ENCODE measurements at regions not wholly inside any gene's neighbourhood (a gene's known extent, or its start where the extent isn't known, plus 50 kb on each side); places are given as distances from the start of the nearest gene placed in this dataset.

- no peak for DNase-seq (ENCODE audit: low spot score)
These were observed 384.8 kb downstream of the ELAVL2 start for GRCh38 chr9:23441275-23441674.

- no peak for DNase-seq (ENCODE audit: low spot score)
These were observed 381.4 kb downstream of the ELAVL2 start for GRCh38 chr9:23444658-23445057.

GRCh38 chr9:23447166-23447565 is 378.9 kb downstream of the ELAVL2 start:
- DNase-seq (ENCODE audit: low spot score): peak; percentile 32

GRCh38 chr9:23447944-23448343 is 378.1 kb downstream of the ELAVL2 start:
- no peak for DNase-seq (ENCODE audit: low spot score)

- DNase-seq (ENCODE audit: low spot score): no peak
These were observed 374.1 kb downstream of the ELAVL2 start for GRCh38 chr9:23451802-23452418.

GRCh38 chr9:23464275-23464674 is 361.8 kb downstream of the ELAVL2 start:
- DNase-seq (ENCODE audit: low spot score): no peak

GRCh38 chr9:23467276-23467675 is 358.8 kb downstream of the ELAVL2 start:
- DNase-seq (ENCODE audit: low spot score): no peak

- no peak for DNase-seq (ENCODE audit: low spot score)
These were observed 348.1 kb downstream of the ELAVL2 start for GRCh38 chr9:23477908-23478307.

- no peak for DNase-seq (ENCODE audit: low spot score)
These were observed 342.5 kb downstream of the ELAVL2 start for GRCh38 chr9:23483566-23483965.

GRCh38 chr9:23492126-23493002 is 333.7 kb downstream of the ELAVL2 start:
- peak; percentile 40 for DNase-seq (ENCODE audit: low spot score)

GRCh38 chr9:23493219-23493618 is 332.8 kb downstream of the ELAVL2 start:
- DNase-seq (ENCODE audit: low spot score): no peak

- DNase-seq (ENCODE audit: low spot score): no peak
These were observed 329.4 kb downstream of the ELAVL2 start for GRCh38 chr9:23496489-23497136.

GRCh38 chr9:23497137-23497504 is 328.9 kb downstream of the ELAVL2 start:
- DNase-seq (ENCODE audit: low spot score): no peak

GRCh38 chr9:23502004-23502403 is 324.0 kb downstream of the ELAVL2 start:
- DNase-seq (ENCODE audit: low spot score): no peak

- DNase-seq (ENCODE audit: low spot score): no peak
These were observed 303.1 kb downstream of the ELAVL2 start for GRCh38 chr9:23522952-23523351.

GRCh38 chr9:23524607-23525155 is 301.4 kb downstream of the ELAVL2 start:
- DNase-seq (ENCODE audit: low spot score): no peak

GRCh38 chr9:23526806-23527205 is 299.2 kb downstream of the ELAVL2 start:
- no peak for DNase-seq (ENCODE audit: low spot score)

GRCh38 chr9:23532282-23532681 is 293.8 kb downstream of the ELAVL2 start:
- no peak for DNase-seq (ENCODE audit: low spot score)

GRCh38 chr9:23537192-23538066 is 288.6 kb downstream of the ELAVL2 start:
- DNase-seq (ENCODE audit: low spot score): peak; percentile 31

GRCh38 chr9:23538067-23538402 is 288.0 kb downstream of the ELAVL2 start:
- DNase-seq (ENCODE audit: low spot score): no peak

GRCh38 chr9:23538461-23539003 is 287.5 kb downstream of the ELAVL2 start:
- no peak for DNase-seq (ENCODE audit: low spot score)

GRCh38 chr9:23539311-23539710 is 286.7 kb downstream of the ELAVL2 start:
- DNase-seq (ENCODE audit: low spot score): no peak
